ENCODE measurements at regions not wholly inside any gene's neighbourhood (a gene's known extent, or its start where the extent isn't known, plus 50 kb on each side); places are given as distances from the start of the nearest gene placed in this dataset.

DNA sequence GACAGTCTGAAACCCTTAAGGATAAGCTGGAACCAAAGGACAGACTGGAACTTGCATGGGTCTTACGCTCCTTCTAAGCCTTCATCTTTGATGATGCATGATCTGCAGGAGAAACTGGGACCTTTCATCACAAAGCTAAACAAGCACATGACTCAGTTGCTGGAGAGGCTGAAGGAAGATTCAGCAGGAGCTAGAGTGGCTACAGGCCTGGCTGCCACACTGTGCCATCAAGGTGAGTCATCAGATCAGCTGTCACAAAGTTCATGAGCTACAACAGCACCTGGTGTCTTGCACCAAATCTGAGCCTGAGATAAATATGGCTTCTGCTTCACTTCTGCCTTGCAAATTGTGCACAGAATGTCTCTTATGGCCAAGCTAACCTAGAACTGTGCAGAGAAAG is 95.5 kb upstream of the MARK1 start:
- TF ChIP-seq GATA2 (IDR thresholded peaks at IDR 0.05; ENCODE audit: low read depth, low read length): no peak
- TF ChIP-seq GATA3 (IDR thresholded peaks at IDR 0.05; ENCODE audit: low read depth, low read length): no peak

All from SH-SY5Y (cell line).